PC-3 (cell line): ENCODE measurements at regions not wholly inside any gene's neighbourhood (a gene's known extent, or its start where the extent isn't known, plus 50 kb on each side); places are given as distances from the start of the nearest gene placed in this dataset.
"Not testable (repeated sequence)": the region's sequence is repeated elsewhere in the genome, so short reads cannot be mapped to it uniquely, and the experiment has no call there.

Experiments used
- EZH2 ChIP-seq: fragments of 300-600 bp; sonication (generic); IDR thresholded peaks from one replicate; pipeline ENCODE4 v1.6.1; 2017; ENCODE audit warnings: antibody characterized with exemption, mild to moderate bottlenecking, low read length; ENCODE audit not compliant: unreplicated experiment
- TF ChIP-seq, protein P1 (sequence below): fragments of 300-600 bp; sonication (generic); conservative IDR thresholded peaks from 2 replicates; pipeline ENCODE4 v1.5.1; 2017; ENCODE audit warnings: antibody characterized with exemption, low read depth, mild to moderate bottlenecking, low read length

DNA sequence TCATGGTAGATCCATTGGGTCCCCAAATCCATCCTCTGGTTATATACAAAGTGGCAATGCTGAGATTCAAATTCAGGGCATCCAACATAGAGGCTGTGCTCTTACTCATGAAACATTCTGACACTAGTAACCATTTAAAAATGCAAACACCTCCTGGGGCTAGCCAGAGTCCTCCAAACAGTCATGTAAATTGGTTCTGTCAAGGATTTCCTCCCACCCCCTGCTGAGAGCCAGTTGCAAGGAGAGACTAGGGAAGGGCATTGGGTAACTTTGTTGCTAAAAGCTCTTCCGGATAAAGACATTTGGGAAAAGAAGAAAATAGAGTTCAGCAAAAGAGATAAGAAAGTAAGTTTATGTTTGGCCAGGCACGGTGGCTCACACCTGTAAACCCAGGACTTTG is 58.3 kb downstream of the ART5 start:
- TF ChIP-seq, protein P1, sequence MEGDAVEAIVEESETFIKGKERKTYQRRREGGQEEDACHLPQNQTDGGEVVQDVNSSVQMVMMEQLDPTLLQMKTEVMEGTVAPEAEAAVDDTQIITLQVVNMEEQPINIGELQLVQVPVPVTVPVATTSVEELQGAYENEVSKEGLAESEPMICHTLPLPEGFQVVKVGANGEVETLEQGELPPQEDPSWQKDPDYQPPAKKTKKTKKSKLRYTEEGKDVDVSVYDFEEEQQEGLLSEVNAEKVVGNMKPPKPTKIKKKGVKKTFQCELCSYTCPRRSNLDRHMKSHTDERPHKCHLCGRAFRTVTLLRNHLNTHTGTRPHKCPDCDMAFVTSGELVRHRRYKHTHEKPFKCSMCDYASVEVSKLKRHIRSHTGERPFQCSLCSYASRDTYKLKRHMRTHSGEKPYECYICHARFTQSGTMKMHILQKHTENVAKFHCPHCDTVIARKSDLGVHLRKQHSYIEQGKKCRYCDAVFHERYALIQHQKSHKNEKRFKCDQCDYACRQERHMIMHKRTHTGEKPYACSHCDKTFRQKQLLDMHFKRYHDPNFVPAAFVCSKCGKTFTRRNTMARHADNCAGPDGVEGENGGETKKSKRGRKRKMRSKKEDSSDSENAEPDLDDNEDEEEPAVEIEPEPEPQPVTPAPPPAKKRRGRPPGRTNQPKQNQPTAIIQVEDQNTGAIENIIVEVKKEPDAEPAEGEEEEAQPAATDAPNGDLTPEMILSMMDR, result not testable (repeated sequence)
- TF ChIP-seq EZH2, result not testable (repeated sequence)
